ENCODE measurements at regions not wholly inside any gene's neighbourhood (a gene's known extent, or its start where the extent isn't known, plus 50 kb on each side); places are given as distances from the start of the nearest gene placed in this dataset.

- no peaks in the 10 kb centered on the region for H3K4me1 ChIP-seq (ENCODE audit: control insufficient read depth in 4 of 4, insufficient read depth in 4 of 4, low read length in 3 of 4)
- H3K9ac ChIP-seq (ENCODE audit: low read depth in 1 of 2, low read length in 2 of 2) = no peak overlapping the region
- H3K36me3 ChIP-seq (ENCODE audit: control insufficient read depth in 4 of 4, insufficient read depth in 3 of 4, low read depth in 1 of 4, low read length in 3 of 4) = no peaks in the 10 kb centered on the region
- H3K9me3 ChIP-seq (ENCODE audit: control insufficient read depth in 4 of 4, low read length in 3 of 4) = peaks cover 0 to 5% (median 0%) of the 10 kb centered on the region in 4 donors
- H3K4me3 ChIP-seq (ENCODE audit: low read depth in 1 of 3, low read length in 3 of 3) = no peak overlapping the region
- TF ChIP-seq TAF1 (conservative IDR thresholded peaks at IDR 0.05) (no peak), CTCF (IDR thresholded peaks at IDR 0.05; ENCODE audit: low read depth, low read length, missing input control) (no peak), JUND (IDR thresholded peaks at IDR 0.05) (no peak)
- WGBS = 81% methylated on average over 3 of the region's 3 CpGs
- H3K27me3 ChIP-seq (ENCODE audit: control insufficient read depth in 4 of 4, insufficient read depth in 4 of 4, low read length in 3 of 4) = peaks cover 0 to 5% (median 0%) of the 10 kb centered on the region in 4 donors
- no peak overlapping the region for H3K27ac ChIP-seq (ENCODE audit: low read depth in 1 of 2, low read length in 2 of 2)
- DNase-seq (ENCODE audit: low spot score) = no peak
Observed at GRCh38 chr9:111162026-111162425, 123.8 kb upstream of the LPAR1 start.

DNA sequence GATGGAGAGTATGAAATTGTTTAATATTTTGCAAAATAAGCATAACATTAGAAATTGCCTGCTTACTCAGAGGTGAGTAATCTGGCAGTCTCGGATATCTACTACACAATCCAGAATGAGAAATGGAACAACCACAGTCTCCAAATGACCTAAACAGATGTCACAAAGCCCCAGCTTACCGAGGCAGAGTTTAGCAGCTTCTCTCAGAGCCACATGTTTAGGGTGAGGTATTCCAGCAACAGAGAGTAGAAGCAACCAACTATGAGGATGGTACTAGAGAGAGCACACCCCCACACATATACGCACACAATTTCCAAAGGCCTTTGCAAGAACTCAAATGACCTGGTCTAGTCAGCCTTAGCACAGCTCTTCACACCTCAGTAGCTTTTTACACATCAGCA lies 122.7 kb upstream of the LPAR1 start:
- H3K9ac ChIP-seq (ENCODE audit: low read depth in 1 of 2, low read length in 2 of 2) = no peak overlapping the region
- no peak overlapping the region for H3K4me3 ChIP-seq (ENCODE audit: low read depth in 1 of 3, low read length in 3 of 3)
- H3K27me3 ChIP-seq (ENCODE audit: control insufficient read depth in 4 of 4, insufficient read depth in 4 of 4, low read length in 3 of 4) = peaks cover 0 to 5% (median 0%) of the 10 kb centered on the region in 4 donors
- no peak overlapping the region for H3K27ac ChIP-seq (ENCODE audit: low read depth in 1 of 2, low read length in 2 of 2)
- 79% methylated on average over 3 of the region's 3 CpGs for WGBS
- DNase-seq (ENCODE audit: low spot score) = no peak
- TF ChIP-seq, protein P1, sequence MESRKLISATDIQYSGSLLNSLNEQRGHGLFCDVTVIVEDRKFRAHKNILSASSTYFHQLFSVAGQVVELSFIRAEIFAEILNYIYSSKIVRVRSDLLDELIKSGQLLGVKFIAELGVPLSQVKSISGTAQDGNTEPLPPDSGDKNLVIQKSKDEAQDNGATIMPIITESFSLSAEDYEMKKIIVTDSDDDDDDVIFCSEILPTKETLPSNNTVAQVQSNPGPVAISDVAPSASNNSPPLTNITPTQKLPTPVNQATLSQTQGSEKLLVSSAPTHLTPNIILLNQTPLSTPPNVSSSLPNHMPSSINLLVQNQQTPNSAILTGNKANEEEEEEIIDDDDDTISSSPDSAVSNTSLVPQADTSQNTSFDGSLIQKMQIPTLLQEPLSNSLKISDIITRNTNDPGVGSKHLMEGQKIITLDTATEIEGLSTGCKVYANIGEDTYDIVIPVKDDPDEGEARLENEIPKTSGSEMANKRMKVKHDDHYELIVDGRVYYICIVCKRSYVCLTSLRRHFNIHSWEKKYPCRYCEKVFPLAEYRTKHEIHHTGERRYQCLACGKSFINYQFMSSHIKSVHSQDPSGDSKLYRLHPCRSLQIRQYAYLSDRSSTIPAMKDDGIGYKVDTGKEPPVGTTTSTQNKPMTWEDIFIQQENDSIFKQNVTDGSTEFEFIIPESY (IDR thresholded peaks at IDR 0.05) = no peak
- no peak for TF ChIP-seq TAF1 (conservative IDR thresholded peaks at IDR 0.05)
- no peak for TF ChIP-seq GABPA (IDR thresholded peaks at IDR 0.05 in 1 of 2, conservative IDR thresholded peaks at IDR 0.05 in 1 of 2)
- TF ChIP-seq HNF4G (IDR thresholded peaks at IDR 0.05) = no peak
- no peak for TF ChIP-seq FOXA2 (IDR thresholded peaks at IDR 0.05)
- TF ChIP-seq YY1 (IDR thresholded peaks at IDR 0.05) = no peak
- no peak for TF ChIP-seq SP1 (IDR thresholded peaks at IDR 0.05)
- no peak for TF ChIP-seq RAD21 (IDR thresholded peaks at IDR 0.05)
- no peak for TF ChIP-seq RXRA (IDR thresholded peaks at IDR 0.05)
- TF ChIP-seq, protein P2, sequence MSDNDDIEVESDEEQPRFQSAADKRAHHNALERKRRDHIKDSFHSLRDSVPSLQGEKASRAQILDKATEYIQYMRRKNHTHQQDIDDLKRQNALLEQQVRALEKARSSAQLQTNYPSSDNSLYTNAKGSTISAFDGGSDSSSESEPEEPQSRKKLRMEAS (IDR thresholded peaks at IDR 0.05) = no peak
- TF ChIP-seq EGR1 (IDR thresholded peaks at IDR 0.05; ENCODE audit: low read depth in 2 of 2) = no peak
- TF ChIP-seq, protein P3, sequence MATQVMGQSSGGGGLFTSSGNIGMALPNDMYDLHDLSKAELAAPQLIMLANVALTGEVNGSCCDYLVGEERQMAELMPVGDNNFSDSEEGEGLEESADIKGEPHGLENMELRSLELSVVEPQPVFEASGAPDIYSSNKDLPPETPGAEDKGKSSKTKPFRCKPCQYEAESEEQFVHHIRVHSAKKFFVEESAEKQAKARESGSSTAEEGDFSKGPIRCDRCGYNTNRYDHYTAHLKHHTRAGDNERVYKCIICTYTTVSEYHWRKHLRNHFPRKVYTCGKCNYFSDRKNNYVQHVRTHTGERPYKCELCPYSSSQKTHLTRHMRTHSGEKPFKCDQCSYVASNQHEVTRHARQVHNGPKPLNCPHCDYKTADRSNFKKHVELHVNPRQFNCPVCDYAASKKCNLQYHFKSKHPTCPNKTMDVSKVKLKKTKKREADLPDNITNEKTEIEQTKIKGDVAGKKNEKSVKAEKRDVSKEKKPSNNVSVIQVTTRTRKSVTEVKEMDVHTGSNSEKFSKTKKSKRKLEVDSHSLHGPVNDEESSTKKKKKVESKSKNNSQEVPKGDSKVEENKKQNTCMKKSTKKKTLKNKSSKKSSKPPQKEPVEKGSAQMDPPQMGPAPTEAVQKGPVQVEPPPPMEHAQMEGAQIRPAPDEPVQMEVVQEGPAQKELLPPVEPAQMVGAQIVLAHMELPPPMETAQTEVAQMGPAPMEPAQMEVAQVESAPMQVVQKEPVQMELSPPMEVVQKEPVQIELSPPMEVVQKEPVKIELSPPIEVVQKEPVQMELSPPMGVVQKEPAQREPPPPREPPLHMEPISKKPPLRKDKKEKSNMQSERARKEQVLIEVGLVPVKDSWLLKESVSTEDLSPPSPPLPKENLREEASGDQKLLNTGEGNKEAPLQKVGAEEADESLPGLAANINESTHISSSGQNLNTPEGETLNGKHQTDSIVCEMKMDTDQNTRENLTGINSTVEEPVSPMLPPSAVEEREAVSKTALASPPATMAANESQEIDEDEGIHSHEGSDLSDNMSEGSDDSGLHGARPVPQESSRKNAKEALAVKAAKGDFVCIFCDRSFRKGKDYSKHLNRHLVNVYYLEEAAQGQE (IDR thresholded peaks at IDR 0.05) = no peak
- no peak for TF ChIP-seq ATF3 (IDR thresholded peaks at IDR 0.05)
- H3K9me3 ChIP-seq (ENCODE audit: control insufficient read depth in 4 of 4, low read length in 3 of 4) = no peaks in the 10 kb centered on the region
- H3K36me3 ChIP-seq (ENCODE audit: control insufficient read depth in 4 of 4, insufficient read depth in 3 of 4, low read depth in 1 of 4, low read length in 3 of 4) = no peaks in the 10 kb centered on the region
- no peaks in the 10 kb centered on the region for H3K4me1 ChIP-seq (ENCODE audit: control insufficient read depth in 4 of 4, insufficient read depth in 4 of 4, low read length in 3 of 4)

Data from liver (tissue), 8 donors.